HG02571 (cell line): ENCODE measurements at regions not wholly inside any gene's neighbourhood (a gene's known extent, or its start where the extent isn't known, plus 50 kb on each side); places are given as distances from the start of the nearest gene placed in this dataset.

Source experiments
- ATAC-seq: cut with Tn5 transposase; IDR thresholded peaks from one replicate; pipeline ENCODE4 v1.9.1; 2021; ENCODE audit warnings: mild to moderate bottlenecking, moderate library complexity; ENCODE audit not compliant: unreplicated experiment

DNA sequence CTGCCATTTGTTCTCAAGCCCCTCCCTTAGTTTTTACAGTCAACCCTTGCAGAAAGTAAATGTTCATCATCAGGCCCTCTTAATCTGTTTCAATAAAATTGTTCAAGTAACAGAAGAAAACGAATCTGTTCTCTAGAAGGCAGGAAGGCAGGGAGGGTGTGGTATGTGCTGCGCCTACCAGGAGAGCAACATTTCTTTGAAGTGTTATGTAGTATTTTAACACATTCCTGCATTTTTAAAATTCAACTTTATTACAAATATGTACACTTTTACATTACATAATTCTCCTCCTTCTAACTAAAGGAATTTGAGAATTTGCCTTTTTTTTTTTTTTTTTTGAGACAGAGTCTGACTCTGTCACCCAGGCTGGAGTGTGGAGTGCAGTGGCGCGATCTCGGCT lies 657.8 kb downstream of the MCTP2 start:
- ATAC-seq = no peak

DNA sequence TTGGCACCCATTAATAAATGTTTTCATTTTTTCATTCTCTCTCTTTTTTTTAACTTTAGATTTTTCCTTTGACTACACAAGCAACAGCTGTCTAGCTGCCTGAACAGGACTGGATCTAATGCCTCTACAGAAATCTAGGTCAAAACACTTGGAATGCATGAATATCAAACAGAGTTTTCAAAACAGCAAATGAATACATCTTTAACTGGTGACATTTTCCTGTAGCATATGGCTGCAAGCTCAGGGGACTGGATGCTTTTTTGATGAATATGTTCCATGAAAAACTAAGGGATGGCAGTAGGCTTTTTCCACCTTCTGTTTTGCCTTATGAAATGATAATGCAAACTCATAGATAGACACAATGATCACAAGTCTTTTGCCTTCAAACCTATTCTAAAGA lies 661.7 kb downstream of the MCTP2 start:
- ATAC-seq = no peak

DNA sequence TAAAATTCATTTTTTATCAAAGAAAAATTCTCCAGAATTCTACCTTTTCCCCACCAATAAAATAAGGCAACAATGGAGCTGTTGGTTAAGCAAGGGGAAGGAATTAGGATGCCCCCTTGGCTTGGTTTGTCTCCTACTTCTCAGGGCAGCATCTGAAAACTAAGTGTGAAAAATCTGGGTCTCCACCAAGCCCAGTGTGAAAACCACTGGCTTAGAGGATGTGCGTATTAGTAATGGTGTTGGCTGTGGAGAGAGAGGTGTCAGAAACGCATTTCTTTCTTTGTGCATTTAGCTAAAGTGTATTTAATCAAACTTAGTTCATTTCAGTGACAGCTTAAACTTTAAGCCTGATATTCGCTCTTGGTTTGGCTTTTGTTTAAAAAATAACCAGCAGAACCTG lies 662.7 kb downstream of the MCTP2 start:
- no peak for ATAC-seq

DNA sequence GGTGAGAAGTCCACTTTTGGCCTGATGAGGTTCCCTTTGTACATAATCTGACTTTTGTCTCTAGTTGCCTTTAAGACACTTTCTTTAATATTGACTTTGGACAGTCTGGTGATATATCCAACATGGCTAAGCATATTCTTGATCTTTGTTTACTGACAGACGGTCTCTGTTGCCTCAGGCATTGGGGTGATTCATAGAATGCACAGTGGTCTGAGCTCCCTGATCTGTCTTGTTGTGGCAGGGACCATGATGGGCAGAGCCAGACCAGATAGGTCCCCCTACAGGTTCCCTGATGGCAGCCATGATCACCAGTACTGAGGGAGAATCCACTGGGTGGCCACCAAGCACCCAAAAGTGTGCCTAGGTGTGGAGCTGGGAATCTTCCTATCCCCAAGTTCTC lies 678.1 kb downstream of the MCTP2 start:
- ATAC-seq = no peak

DNA sequence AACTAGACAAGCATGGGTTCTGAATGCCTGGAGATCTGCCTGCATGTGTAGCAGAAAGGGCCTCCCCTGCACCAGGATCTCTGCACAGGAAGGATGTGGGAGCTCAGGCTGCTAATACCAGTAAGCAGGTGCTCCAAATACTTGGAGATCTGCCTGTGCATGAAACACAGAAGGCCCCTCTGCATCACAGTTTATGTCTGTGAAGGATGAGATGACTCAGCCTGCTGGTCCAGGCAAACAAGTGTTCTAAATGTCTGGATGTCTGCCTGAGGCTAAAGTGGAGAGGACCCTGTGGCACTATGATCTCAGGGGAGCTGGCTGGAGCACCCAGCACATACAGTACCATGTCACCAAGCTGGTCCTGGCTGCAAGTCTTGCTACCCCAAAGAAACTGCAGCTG lies 678.8 kb downstream of the MCTP2 start:
- ATAC-seq = no peak

DNA sequence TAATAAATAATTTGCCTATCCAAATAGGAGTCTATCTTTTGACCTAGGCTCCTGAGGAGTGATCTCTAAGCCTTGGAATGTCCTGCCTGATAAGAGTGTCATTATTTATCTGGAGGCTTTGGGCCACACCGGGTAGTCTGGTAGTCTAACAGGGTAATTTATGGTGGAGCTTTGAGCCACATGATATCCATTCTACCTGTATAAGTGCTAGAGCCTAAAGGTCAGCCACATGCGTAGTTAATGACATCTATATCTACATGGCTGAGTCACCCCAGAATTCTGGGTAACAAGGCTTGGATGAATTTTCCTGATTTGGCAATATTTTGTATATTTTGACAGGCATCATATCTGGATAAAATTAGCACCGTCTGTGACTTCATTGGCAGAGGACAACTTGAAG lies 681.4 kb downstream of the MCTP2 start:
- ATAC-seq = no peak

DNA sequence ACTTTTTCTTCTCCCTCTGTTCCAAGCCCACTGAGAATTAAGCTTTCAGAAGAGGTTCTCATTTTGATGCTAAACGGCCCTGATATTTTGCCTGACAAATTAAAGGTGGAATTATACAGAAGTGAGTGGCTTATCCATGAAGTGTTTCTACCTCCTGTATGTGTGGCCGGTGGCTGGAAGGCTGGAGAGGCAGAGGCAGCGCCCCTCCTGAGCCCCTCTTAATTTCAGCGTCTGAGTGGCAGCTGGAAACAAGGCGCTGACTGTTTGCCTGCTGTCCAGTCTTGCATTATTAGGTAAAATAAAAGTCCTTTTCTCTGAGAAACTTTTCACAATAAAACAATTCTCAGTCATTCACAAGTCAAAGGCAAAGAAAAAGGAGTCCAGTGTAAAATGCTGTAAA lies 685.7 kb downstream of the MCTP2 start:
- ATAC-seq = no peak

DNA sequence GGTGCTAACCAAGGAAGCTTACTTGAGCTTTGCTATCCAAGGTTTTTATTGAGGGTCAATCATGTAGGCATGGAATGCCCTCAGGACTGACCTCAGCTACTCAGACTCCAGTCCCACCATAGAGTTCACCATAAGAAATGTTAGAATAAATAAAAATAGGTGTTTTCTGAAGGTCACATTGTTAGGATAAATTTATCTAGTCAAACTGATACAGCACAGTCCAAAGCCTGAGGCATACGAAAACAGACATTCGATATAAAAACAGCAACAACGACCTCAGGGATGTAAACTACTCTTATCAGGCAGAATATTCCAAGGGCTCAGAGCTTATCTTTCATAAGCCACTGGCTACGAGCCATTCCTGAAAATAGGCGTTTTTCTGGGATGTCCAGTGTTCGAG lies 690.6 kb downstream of the MCTP2 start:
- no peak for ATAC-seq

DNA sequence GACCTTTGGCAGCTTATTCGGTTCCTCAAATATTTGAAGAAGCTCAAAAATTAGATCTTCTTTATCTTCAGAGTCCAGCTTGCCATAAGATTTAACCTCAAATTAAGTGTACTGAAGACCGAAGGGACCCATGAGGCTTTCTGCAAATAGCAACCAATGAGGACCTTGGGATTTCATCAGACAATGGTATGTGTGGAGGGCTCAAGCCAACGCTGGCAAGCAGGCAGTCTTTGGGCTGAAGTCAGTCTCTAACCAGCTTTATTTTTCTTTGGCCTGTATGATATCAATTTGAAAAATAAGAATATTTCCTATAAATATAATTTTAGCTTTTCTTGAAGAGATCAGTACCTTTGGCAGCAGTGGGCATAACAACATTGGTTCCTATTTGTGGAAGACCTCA lies 692.7 kb downstream of the MCTP2 start:
- no peak for ATAC-seq

DNA sequence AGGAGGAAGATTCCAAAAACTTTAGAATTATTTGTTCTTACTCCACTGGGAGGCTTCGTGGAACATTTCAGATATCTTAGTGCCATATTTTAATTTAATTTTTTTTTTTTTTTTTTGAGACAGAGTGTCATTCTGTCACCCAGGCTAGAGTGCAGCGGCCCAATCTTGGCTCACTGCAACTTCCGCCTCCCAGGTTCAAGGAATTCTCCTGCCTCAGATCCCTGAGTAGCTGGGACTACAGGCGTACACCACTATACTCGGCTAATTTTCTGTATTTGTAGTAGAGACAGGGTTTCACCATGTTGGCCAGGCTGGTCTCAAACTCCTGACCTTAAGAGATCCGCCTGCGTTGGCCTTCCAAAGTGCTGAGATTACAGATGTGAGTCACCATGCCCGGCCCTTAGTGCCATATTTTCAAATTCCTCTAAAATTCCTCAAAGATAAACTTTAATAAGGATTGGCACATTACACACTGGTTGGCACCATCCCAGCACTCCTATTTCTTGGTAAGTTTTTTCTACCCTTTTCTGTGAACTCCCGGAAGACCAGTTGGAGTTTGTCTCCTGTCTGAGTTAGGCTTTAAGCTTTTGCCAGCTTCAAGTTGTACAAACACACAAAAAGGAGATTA lies 693.7 kb downstream of the MCTP2 start:
- ATAC-seq = no peak

DNA sequence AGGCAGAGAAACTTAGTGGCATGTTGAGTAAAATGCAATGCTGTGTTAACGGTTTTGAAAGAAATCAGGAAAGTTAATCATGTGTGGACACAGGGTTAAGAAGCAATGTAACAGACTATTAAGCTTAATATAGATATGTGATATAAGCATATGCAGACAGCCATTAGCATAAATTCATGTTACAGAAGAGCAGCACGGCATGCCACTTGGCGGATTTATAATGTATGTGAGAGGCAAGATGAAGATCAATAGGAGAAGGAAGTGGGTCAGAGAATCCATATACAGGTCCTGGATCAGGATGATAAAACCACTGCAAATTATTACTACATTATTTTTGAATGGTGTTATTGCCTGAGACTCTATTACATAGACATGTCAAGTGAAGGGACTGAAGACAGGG lies 694.3 kb downstream of the MCTP2 start:
- no peak for ATAC-seq

DNA sequence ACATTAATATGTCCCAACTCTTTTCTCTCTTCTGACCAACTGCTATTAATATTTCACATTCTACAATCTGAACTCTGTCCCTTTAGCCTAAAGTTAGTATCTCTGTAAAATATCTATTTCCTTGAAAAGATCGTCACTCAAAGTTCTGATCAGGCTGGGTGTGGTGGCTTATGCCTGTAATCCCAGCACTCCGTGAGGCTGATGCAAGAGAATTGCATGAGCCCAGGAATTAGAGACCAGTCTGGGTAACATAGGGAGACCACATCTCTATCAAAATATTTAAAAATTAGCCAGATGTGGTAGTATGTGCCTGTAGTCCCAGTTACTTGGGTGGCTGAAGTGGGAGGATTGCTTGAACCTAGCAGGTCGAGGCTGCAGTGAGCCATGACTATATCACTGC lies 695.6 kb downstream of the MCTP2 start:
- ATAC-seq = no peak

DNA sequence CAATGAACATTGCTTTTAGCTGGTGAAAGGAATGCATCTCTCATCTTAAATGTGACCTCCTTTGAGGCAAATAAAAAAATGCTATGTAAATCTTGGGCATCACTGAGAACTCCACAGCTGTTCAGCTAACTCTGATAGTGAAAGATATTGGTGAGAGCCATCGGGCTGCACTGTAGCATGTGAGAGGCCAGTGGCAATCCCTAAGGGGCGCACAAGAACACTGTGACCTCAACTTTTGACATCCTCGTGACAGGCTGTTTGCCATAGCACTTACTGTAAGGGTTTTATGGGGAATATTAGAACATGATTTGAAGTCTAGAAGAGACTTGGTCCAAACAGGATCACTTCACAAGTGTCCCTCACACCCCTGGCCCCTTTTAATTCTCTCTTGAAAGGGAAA lies 697.9 kb downstream of the MCTP2 start:
- no peak for ATAC-seq

DNA sequence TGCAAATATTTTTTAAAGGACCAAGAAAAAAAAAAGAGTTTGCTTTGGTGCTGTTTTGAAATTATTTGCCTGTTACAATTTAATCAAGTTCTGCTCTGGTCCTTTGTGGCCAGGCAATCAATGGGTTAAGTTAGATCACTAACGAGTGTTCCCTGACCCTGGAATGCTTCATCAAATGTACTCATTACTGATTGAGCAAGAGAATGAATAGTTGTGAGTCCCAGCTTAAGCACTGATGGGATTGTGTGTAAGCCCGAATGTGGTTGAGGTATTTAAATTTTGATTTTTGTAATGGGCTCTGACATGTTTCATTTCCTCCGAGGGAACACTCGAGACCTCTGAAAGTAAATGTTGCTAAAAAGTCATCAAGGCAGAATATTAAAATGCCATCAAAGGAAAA lies 699.1 kb downstream of the MCTP2 start:
- ATAC-seq = no peak

DNA sequence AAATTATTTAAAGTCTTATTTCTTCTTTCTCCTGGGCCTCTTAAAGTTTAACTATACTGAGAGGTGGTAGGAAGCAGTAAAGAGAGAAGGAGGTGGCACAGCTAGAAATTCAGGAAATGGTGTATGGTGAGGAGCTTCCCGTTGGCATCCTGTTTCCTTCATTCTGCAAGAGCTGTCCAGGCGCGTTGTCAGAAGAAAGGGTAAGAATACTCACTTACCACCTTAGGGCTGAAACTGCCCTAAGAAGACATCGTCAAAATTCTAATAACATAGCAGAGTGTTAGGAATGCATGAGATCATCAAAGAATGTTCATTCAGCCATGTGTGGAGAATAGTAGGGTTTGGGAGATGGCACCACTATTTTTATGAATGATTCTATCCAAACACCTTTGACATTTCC lies 699.6 kb downstream of the MCTP2 start:
- no peak for ATAC-seq

DNA sequence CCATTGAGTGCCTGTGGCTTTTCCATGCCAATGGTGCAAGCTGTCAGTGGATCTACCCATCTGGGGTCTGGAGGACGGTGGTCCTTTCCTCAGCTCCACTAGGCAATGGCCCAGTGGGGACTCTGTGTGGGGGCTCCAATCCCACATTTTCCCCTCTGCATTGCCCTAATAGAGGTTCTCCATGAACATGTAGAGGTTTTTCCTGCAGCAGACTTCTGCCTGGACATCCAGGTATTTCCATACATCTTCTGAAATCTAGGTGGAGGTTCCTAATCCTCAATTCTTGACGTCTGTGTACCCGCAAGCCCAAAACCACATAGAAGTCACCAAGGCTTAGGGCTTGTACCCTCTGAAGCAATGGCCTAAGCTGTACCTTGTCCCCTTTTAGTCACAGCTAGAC lies 703.1 kb downstream of the MCTP2 start:
- no peak for ATAC-seq

DNA sequence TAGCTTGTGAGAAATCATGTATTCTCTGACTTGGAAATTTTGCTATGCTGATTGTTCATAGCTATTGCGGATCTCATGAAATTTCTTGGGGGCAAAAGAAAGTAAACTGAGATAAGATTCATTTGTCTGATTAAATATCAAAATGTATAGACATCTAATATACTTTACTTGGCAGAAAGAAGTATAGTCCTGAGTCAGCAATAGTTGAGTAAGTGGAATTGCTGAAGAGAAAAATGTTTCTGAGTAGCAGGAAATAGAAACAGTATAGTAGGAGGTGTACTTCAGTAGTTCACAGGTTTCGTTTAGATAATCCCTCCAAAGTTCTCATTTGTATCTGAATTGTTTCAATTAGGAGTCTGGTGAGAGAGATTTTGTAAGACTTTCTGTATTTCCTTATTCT lies 705.9 kb downstream of the MCTP2 start:
- ATAC-seq = no peak

DNA sequence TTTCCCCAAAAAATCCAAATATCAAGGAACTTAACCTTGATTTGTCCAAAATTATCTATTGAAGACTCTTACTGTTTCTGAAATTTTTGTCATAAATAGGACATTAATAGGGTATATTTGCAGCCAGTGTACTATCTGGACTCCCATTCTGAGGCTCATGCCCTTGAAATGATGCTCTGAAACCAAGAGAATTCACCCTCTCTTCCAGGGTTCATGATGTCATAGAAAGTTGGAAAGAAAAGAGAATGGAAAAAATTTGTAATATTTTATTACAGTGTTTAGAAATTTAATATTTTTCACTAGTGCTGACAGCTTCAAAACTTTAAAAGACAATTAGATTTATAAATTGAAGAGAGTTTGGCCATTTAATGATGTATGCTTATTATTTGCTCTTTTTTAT lies 712.5 kb downstream of the MCTP2 start:
- ATAC-seq = no peak

DNA sequence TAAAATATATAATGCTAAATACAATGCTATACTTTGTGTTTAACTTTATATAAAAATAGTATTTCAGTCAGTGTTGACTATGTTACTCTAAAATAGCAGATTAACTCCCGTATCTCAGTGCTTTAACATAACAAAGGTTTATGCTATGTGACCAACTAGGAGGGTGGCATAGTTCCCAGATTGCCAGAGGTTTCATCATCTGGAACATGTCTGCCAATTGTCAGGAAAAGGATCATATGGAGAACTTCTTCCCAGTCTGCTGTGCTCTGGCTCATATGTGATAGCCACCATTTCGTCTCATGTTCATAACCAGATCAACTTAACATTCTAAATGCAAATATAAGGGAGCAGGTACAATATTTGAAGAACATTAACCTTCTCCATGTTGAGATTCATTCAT lies 720.2 kb downstream of the MCTP2 start:
- ATAC-seq = no peak

DNA sequence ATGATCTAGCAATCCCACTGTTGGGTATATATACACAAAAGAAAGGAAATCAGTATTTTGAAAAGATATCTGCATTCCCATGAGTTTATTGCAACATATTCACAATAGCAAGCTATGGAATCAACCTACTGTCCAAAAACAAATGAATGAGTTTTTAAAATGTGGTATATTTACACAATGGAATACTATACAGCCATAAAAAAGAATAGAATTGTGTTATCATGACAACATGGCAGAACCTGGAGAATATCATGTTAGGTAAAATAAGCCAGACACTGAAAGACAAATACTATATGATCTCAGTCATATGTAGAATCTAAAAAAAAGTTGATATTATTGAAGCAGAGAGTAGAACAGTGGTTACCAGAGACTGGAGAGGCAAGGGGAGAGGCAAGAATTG lies 732.6 kb downstream of the MCTP2 start:
- ATAC-seq = no peak

DNA sequence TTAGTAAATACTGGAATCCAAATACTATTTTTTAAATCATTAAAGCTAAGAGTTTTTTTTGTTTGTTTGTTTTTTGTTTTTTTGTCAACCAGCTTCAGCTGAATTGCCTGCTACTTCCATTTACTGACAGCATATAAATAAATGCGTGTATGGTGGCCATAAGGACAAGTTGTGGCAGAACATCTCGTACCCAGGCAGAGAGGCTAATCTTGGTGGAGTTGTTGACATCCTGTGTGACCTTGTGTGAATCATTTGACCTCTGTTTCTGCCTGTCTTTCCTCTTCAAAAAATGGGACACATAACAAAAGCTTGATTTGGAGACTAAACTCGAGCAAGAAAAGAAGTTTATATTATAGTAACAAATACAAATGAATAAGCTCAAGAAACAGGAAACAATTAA lies 734.2 kb downstream of the MCTP2 start:
- ATAC-seq = no peak

DNA sequence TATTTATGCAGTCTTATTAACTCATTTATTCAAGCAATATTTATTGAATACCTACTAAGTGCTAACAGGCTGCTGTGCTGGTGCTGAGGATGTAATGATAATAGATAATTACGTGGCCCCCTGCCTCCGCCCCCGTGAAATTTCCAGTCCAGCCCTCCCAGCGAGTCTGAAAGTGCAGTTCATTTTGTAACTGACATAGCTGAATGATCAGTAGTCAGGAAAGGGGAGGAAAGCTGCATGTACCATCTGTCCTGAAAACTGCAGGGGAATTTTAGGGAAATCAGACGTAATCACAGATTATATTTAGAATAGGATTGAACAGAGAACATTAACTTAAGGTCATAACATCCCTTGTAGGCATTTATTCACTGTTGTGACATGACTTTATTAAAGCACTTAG lies 736.8 kb downstream of the MCTP2 start:
- ATAC-seq = no peak

DNA sequence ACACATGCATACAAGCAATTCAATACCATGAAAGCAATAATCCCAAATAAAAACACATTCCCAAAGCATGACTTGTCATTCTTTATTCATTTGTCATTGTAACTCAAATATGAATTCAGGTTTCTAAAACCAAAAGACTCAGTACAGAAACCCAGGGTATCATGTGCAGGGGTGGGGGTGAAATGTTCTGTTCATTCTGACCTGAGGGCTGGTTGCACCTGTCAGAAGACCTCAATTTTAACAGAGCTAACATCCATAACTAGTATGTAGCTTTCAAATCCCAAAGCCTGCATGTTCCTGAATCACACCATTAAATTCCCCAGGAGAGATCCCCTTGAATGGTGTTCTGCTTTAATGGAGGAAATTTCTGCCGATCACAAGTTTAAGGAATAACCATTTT lies 738.7 kb downstream of the MCTP2 start:
- no peak for ATAC-seq

DNA sequence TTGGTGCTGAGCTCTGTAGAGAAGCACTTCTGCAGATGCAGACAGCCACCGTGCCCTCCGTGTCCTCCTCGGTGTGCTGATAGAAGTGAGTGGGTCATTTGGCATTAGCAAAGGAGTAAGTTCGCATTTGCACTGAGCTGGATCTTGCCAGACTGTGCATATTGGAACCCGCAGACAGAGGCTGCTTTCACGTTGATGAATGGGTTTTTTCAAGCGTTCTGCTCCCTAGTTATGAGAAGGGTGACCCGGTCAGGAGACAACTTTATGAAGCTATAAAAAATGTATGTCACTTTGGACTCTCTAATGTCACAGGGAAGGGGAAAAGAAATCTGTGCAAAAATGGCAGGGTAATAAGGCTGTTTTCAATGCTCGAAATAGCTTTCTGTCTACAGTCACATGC lies 739.4 kb downstream of the MCTP2 start:
- ATAC-seq = no peak
